ENCODE measurements at regions not wholly inside any gene's neighbourhood (a gene's known extent, or its start where the extent isn't known, plus 50 kb on each side); places are given as distances from the start of the nearest gene placed in this dataset.

GRCh38 chr2:204321910-204322751 lies 223.1 kb upstream of the PARD3B start:
- DNase-seq (ENCODE audit: low read depth in 2 of 2): no peak

DNA sequence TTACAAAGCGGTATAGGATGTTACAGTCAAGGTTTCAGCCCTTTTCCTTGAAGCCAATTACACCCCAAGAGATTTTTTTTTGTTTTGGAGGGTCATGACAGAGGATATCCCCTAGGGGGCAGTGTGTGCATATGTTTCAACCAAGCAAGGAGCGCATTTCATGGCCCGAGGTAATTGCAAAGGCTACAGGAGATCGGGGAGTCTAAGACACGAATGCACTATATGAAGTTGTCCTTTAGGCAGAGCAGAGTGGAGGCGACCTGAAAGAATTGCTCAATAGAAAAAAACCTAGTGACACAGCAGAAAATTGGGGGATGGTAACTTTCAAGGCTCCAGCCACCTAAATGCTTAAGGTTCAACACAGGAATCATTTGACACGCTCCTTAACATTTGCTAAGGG lies 219.8 kb upstream of the PARD3B start:
- peak; percentile 1 to 40 for DNase-seq (ENCODE audit: low read depth in 2 of 2)

- no peak for DNase-seq (ENCODE audit: low read depth in 2 of 2)
Observed at GRCh38 chr2:204328373-204328772, 216.9 kb upstream of the PARD3B start.

DNA sequence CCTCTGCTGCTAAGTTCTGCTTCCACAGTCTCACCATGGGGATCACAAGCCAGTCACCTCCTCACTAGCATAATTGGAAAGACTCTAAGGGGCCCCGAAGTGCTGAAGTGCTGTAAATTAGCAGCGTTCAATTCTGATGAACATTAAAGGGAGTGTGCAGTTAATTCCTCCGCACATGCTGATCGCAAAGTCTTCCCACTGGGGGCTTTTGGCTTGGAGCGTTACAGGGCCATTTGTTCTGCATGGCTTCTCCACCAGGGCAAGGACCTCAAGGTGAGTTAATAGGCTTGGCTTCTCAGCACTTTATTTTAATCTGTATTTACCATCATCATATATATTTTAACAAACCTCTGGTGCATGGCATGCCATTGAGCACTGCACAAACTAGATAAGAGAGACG lies 216.3 kb upstream of the PARD3B start:
- no peak for DNase-seq (ENCODE audit: low read depth in 2 of 2)

DNA sequence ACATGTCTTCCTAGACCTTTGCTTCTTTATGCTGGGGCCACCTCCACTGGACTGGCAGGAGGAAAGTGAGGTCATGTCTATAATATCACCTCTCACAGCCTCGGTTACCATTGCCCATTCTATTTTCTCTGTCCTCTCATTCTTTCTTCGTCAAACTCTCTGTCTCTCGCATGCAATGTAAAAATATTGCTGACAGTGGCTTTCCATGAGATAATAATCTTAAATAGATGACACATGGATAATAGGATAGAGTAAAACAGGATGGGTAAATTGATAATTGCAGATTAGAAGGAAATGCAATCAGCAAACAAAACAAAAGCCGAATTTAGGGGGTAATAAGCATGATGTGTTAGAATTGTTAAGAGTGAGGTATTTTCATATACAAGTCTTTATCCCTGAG lies 215.7 kb upstream of the PARD3B start:
- DNase-seq (ENCODE audit: low read depth in 2 of 2): no peak

GRCh38 chr2:204331180-204331579 lies 214.1 kb upstream of the PARD3B start:
- DNase-seq (ENCODE audit: low read depth in 2 of 2): no peak

DNA sequence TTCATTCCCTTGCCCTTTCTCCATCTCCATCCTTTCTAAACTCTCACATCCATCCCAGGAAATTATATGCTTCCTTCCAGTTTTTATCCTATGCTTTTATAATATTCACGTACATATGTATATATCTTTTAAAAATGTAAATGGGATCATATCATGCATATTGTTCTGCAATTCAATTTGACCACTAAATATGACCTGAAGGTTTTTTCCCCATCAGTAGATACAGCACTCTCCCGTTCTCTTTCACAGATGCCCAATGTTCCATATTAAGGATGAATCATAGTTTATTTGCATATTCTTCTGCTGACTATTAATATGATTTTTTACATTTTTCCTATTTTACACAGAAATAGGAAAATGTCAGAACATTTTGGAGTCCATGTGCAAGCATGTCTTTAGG lies 213.3 kb upstream of the PARD3B start:
- DNase-seq (ENCODE audit: low read depth in 2 of 2): no peak

- DNase-seq (ENCODE audit: low read depth in 2 of 2): no peak
Observed at GRCh38 chr2:204332706-204333105, 212.6 kb upstream of the PARD3B start.

GRCh38 chr2:204333861-204334260 lies 211.4 kb upstream of the PARD3B start:
- no peak for DNase-seq (ENCODE audit: low read depth in 2 of 2)

DNA sequence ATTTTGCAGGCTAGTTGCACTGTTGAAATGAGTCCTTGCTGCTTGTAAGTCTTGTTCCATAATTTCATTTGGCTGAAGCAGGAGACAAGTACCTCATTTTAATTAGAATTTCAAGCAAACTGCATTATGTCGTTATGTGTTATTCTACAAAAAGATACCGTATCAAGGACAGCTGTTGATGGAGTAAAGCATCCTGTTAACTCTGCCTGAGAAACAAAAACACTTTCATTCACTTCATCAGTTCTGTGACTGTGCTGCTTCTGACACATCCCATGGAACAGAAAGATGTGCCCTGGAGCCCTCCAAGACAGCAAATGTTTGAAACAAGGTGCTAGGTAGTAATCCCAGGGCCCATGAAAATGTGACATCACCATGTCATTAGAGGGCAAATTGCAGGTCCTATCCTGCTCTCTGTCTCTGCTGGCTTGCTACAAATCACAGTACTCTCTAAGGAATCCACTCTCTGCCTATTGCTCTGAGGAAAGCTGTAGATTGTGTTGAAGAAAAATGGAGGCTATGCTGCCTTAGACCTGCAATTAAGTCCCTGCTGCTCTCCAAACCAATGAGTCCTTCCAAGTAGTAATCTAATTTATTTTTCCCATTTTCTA lies 209.7 kb upstream of the PARD3B start:
- no peak for DNase-seq (ENCODE audit: low read depth in 2 of 2)

GRCh38 chr2:204336153-204336744 lies 209.0 kb upstream of the PARD3B start:
- DNase-seq (ENCODE audit: low read depth in 2 of 2): no peak

DNA sequence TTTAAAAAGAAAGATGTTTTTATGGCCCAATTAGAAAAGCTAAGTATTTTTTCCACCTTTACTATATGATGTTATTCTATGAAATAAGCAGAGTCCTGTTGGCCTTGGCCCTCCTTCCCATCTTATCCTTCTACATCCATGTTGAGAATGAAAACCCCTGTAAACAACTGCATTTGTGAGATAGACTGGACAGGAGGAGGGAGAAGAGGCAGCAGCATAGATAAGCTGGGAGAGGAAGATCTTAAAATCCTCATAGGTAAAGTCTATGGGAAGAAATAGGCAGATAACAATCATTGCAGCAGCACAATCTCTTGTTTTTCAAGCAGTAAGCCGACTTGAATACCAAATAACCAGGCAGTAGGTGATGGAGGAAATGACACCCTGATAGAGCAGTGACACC lies 207.6 kb upstream of the PARD3B start:
- DNase-seq (ENCODE audit: low read depth in 2 of 2): no peak

GRCh38 chr2:204339212-204339715 lies 206.0 kb upstream of the PARD3B start:
- DNase-seq (ENCODE audit: low read depth in 2 of 2): no peak

- DNase-seq (ENCODE audit: low read depth in 2 of 2): no peak
Observed at GRCh38 chr2:204340511-204340910, 204.8 kb upstream of the PARD3B start.

GRCh38 chr2:204341887-204342276 lies 203.4 kb upstream of the PARD3B start:
- no peak for DNase-seq (ENCODE audit: low read depth in 2 of 2)

- no peak for DNase-seq (ENCODE audit: low read depth in 2 of 2)
Observed at GRCh38 chr2:204343685-204344084, 201.6 kb upstream of the PARD3B start.

DNA sequence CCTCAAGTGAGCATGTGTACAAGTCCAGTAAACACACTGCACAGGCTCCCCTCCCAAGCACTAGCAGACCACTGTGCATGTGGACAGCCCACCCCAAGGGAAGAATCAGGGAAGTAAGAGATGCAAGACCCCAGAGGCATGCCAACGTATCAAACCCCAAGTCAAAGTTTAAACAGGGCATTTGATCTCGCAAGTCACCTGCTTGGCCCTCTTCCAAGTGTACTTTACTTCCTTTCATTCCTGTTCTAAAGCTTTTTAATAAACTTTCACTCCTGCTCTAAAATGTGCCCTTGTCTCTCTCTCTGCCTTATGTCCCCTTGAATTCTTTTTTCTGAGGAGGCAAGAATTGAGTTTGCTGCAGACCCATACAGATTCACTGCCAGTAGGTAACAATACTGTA lies 201.2 kb upstream of the PARD3B start:
- no peak for DNase-seq (ENCODE audit: low read depth in 2 of 2)

DNA sequence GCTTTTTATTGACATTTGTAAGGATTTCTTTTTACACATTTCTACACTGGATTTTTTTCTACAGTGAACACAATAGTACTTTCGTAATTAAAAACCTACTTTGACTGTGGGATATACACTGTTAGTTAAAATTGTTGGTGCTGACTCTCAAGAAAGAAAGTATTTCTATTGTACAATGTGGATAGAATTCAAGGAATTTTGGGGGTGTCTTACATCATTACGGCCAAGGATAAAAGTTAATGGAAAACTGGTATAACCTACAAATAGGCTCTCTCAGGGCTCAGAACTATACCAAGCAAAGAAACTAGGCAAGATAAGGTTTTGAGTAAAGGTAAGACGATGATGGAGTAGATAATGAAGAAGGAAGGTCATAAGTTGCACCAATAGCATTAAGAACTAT lies 198.4 kb upstream of the PARD3B start:
- DNase-seq (ENCODE audit: low read depth in 2 of 2): no peak

DNA sequence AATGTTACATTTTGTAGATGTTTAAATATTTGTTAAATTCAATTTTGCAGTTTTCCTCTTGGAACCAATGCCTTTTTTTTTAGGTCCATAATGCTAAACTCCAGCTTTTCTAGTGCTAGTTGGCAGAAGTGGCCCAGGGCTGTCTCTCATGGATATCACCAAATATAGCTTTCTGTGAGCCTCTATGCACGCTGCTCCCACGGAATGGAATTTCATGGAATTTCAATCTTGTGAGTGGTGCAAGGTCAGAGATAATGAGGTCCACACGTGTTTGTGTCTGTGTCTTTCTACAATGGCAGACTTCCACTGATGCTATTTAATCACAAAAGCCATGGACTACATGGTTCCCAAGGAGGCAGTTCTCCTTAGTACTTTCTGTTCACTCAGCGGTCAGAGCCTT lies 191.5 kb upstream of the PARD3B start:
- DNase-seq (ENCODE audit: low read depth in 2 of 2): no peak

GRCh38 chr2:204354442-204354856 lies 190.8 kb upstream of the PARD3B start:
- DNase-seq (ENCODE audit: low read depth in 2 of 2): no peak

DNA sequence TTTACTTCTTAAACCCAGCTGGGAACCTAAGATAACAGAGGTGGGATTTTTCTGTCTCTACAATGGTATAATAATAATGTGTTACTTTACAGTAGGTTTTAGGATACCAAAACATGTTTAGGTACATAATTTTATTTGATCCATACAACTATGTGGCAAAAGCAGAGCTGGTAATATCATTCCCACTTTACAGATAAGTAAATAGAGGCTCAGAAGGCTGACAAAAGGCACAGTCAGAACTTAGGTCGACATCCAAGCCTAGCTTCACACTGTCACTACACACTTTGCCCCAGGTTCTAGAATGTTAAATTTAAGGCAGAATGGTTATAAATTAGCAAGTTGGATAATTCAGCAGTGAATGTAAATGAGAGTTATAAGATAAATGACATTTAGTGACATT lies 189.6 kb upstream of the PARD3B start:
- DNase-seq (ENCODE audit: low read depth in 2 of 2): no peak

DNA sequence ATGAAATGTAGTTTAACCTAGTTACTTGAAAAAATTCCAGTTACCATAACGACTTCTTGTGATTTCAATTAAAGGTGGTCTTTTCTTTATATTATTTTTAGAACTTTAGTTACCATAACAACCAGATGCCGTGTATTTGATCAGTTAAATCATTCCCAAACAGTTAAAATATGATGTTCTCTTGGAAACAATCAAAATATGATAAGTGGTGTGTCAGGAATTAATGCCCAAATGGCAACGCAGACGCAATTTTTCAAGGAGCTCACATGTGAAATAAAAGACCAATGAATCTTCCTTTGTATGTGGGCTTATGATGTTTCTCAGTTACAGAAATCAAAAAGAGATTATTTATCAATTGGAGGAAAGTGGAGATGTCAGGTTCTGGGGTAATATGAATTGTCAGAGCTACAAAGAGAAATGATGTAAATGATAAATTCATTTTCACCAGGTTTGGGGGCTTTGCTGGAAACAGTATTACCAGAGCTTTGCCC lies 189.1 kb upstream of the PARD3B start:
- no peak for DNase-seq (ENCODE audit: low read depth in 2 of 2)

DNA sequence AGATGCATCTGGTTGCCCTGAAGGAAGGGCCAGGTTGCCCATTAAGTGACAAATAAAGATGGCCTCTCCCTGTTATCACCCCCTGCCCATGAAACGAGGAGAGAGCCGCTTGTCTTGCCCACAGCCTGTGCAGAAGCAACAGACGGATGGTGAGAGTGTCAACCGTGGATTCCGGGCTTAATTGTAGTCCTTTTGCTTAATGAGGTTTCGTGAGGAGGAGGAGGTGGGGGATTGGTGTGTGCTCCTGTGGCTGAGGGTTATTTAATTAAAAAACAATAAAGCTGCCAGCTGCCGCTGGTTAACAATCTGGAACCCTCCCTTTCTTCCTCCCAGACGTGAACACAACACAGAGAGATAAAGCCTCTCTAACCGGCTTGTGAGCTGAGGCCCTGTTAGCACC lies 188.0 kb upstream of the PARD3B start:
- DNase-seq (ENCODE audit: low read depth in 2 of 2): no peak
